H9 (cell line): ENCODE measurements at regions not wholly inside any gene's neighbourhood (a gene's known extent, or its start where the extent isn't known, plus 50 kb on each side); places are given as distances from the start of the nearest gene placed in this dataset.

Experiments used
- DNase-seq: peaks from one replicate; pipeline ENCODE4 v3.0.0-alpha.2; 2017
- H2AFZ ChIP-seq: one replicate; pipeline ENCODE4 v1.6.1; 2013; ENCODE audit warnings: mild to moderate bottlenecking, low read length, control low read depth, moderate library complexity
- H2AK5ac ChIP-seq: 2 replicates; pipeline ENCODE4 v1.6.1; 2013; ENCODE audit warnings: low read length, control low read depth, mixed read lengths; ENCODE audit not compliant: insufficient read length
- H2BK120ac ChIP-seq: one replicate; pipeline ENCODE4 v1.6.1; 2013; ENCODE audit warnings: low read depth, mild to moderate bottlenecking, low read length, control low read depth, inconsistent platforms; ENCODE audit not compliant: poor library complexity, severe bottlenecking
- H2BK12ac ChIP-seq: 2 replicates; pipeline ENCODE4 v1.6.1; 2013; ENCODE audit warnings: low read length, control low read depth, mixed read lengths, low read depth; ENCODE audit not compliant: insufficient read length
- H2BK15ac ChIP-seq: 2 replicates; pipeline ENCODE4 v1.6.1; 2013; ENCODE audit warnings: low read depth, low read length, control low read depth
- H2BK20ac ChIP-seq: one replicate; pipeline ENCODE4 v1.6.1; 2013; ENCODE audit warnings: low read depth, mild to moderate bottlenecking, low read length, control low read depth, inconsistent platforms; ENCODE audit not compliant: poor library complexity, severe bottlenecking
- H2BK5ac ChIP-seq: 2 replicates; pipeline ENCODE4 v1.6.1; 2013; ENCODE audit warnings: low read length, control low read depth, mixed read lengths; ENCODE audit not compliant: insufficient read length
- H3K14ac ChIP-seq: 2 replicates; pipeline ENCODE4 v1.6.1; 2013; ENCODE audit warnings: low read length, control low read depth; ENCODE audit not compliant: insufficient read depth
- H3K18ac ChIP-seq: 2 replicates; pipeline ENCODE4 v1.6.1; 2013; ENCODE audit warnings: low read depth, mild to moderate bottlenecking, mixed read lengths, low read length, control low read depth; ENCODE audit not compliant: insufficient read length
- H3K23ac ChIP-seq: 2 replicates; pipeline ENCODE4 v1.6.1; 2013; ENCODE audit warnings: low read length, control low read depth, mixed read lengths, low read depth; ENCODE audit not compliant: insufficient read length
- H3K23me2 ChIP-seq: 2 replicates; pipeline ENCODE4 v1.6.1; 2013; ENCODE audit warnings: low read depth, mild to moderate bottlenecking, mixed read lengths, low read length, control low read depth; ENCODE audit not compliant: insufficient read length, poor library complexity, severe bottlenecking
- H3K27ac ChIP-seq: 2 replicates; pipeline ENCODE4 v1.5.1; 2013; ENCODE audit warnings: low read length, control low read depth, mixed read lengths, low read depth; ENCODE audit not compliant: insufficient read length
- H3K27me3 ChIP-seq: 2 replicates; pipeline ENCODE4 v1.6.1; 2013; ENCODE audit warnings: low read length, control low read depth, inconsistent platforms; ENCODE audit not compliant: insufficient read depth
- H3K4ac ChIP-seq: 2 replicates; pipeline ENCODE4 v1.6.1; 2013; ENCODE audit warnings: low read depth, mild to moderate bottlenecking, control low read depth, inconsistent platforms, low read length, moderate library complexity
- H3K4me1 ChIP-seq: 2 replicates; pipeline ENCODE4 v1.6.1; 2013; ENCODE audit warnings: low read length, control low read depth, inconsistent platforms; ENCODE audit not compliant: insufficient read depth
- H3K4me2 ChIP-seq: 2 replicates; pipeline ENCODE4 v1.6.1; 2013; ENCODE audit warnings: low read length, control low read depth, mixed read lengths; ENCODE audit not compliant: insufficient read length, insufficient read depth
- H3K56ac ChIP-seq: 2 replicates; pipeline ENCODE4 v1.6.1; 2013; ENCODE audit warnings: low read depth, mild to moderate bottlenecking, mixed read lengths, low read length, control low read depth; ENCODE audit not compliant: insufficient read length
- H3K79me1 ChIP-seq: 2 replicates; pipeline ENCODE4 v1.6.1; 2013; ENCODE audit warnings: low read depth, mild to moderate bottlenecking, moderate library complexity, low read length, control low read depth, inconsistent platforms; ENCODE audit not compliant: insufficient read depth, poor library complexity, severe bottlenecking
- H3K79me2 ChIP-seq: 2 replicates; pipeline ENCODE4 v1.6.1; 2013; ENCODE audit warnings: low read length, control low read depth, inconsistent platforms; ENCODE audit not compliant: insufficient read depth
- H3K9ac ChIP-seq: 2 replicates; pipeline ENCODE4 v1.6.1; 2013; ENCODE audit warnings: low read length, control low read depth, mixed read lengths; ENCODE audit not compliant: insufficient read length; ENCODE audit errors: extremely low read depth
- H3K9me3 ChIP-seq: one replicate; pipeline ENCODE4 v1.6.1; 2013; ENCODE audit warnings: low read depth, low read length, inconsistent platforms; ENCODE audit not compliant: control insufficient read depth
- H3T11ph ChIP-seq: one replicate; pipeline ENCODE4 v1.6.1; 2013; ENCODE audit warnings: mild to moderate bottlenecking, low read length, control low read depth, inconsistent platforms
- H4K20me1 ChIP-seq: one replicate; pipeline ENCODE4 v1.6.1; 2013; ENCODE audit not compliant: control insufficient read depth, insufficient read length, insufficient read depth
- H4K5ac ChIP-seq: 2 replicates; pipeline ENCODE4 v1.6.1; 2013; ENCODE audit warnings: low read depth, mild to moderate bottlenecking, mixed read lengths, low read length, control low read depth; ENCODE audit not compliant: insufficient read length
- H4K8ac ChIP-seq: replicated peaks from 2 replicates; pipeline ENCODE4 v1.6.1; 2013; ENCODE audit warnings: low read length, control low read depth, mixed read lengths, low read depth; ENCODE audit not compliant: insufficient read length
- H4K91ac ChIP-seq: 2 replicates; pipeline ENCODE4 v1.6.1; 2013; ENCODE audit warnings: low read depth, mild to moderate bottlenecking, moderate library complexity, mixed read lengths, low read length, control low read depth; ENCODE audit not compliant: insufficient read length
- H3K27ac Mint-ChIP-seq, 3 experiments: 2 replicates in 2 of 3; 3 replicates in 1 of 3; pipeline ENCODE4 v1.8.0; 2020 to 2021; ENCODE audit warnings: mixed read lengths in 3 of 3, mild to moderate bottlenecking in 1 of 3, moderate library complexity in 1 of 3
- H3K27me3 Mint-ChIP-seq: 2 replicates; pipeline ENCODE4 v1.8.0; 2021; ENCODE audit warnings: low read depth, mild to moderate bottlenecking, moderate library complexity, mixed read lengths
- H3K36me3 Mint-ChIP-seq, 3 experiments: 2 replicates in 2 of 3; 3 replicates in 1 of 3; pipeline ENCODE4 v1.8.0; 2020 to 2021; ENCODE audit warnings: low read depth in 3 of 3, mixed read lengths in 3 of 3; ENCODE audit not compliant: insufficient read depth in 1 of 3
- H3K4me1 Mint-ChIP-seq, 2 experiments: 2 replicates each; pipeline ENCODE4 v1.8.0; 2020; ENCODE audit warnings: mixed read lengths in 2 of 2
- H3K4me3 Mint-ChIP-seq, 2 experiments: 2 replicates in 1 of 2; 3 replicates in 1 of 2; pipeline ENCODE4 v1.8.0; 2020 to 2021; ENCODE audit warnings: mild to moderate bottlenecking in 2 of 2, mixed read lengths in 2 of 2, moderate library complexity in 1 of 2
- H3K9me3 Mint-ChIP-seq, 2 experiments: 2 replicates in 1 of 2; 3 replicates in 1 of 2; pipeline ENCODE4 v1.8.0; 2020; ENCODE audit warnings: mild to moderate bottlenecking in 2 of 2, mixed read lengths in 2 of 2, moderate library complexity in 1 of 2
- CTCF ChIP-seq: fragments of 200-600 bp; sonication (generic); conservative IDR thresholded peaks from 3 replicates; pipeline ENCODE4 v1.8.0; 2021; ENCODE audit warnings: antibody characterized with exemption, mild to moderate bottlenecking
- WGBS: extraction: QIAGEN DNeasy Blood & Tissue Kit; methylation state at CpG from one replicate; pipeline ENCODE4 v1.1.7; 2013; ENCODE audit warnings: missing lambda C conversion rate, low lambda C conversion rate, mixed read lengths; ENCODE audit not compliant: insufficient read length; ENCODE audit errors: extremely low coverage; 5-methylcytosine and 5-hydroxymethylcytosine counted together

GRCh38 chr2:43049836-43050801, 176.3 kb downstream of the ZFP36L2 start:
- WGBS: no CpG with 5 or more reads among the region's 18 CpGs
- TF ChIP-seq CTCF: no peak
- Mint-ChIP-seq H3K27ac (peak overlapping the region in 1 of 3 experiments; percentile 50; a peak in 2 of 7 replicates), H3K36me3 (no peaks in the 10 kb centered on the region), H3K4me1 (peaks cover 12 to 23% of the 10 kb centered on the region in 2 experiments), H3K9me3 (no peaks in the 10 kb centered on the region), H3K27me3 (peaks cover 3% of the 10 kb centered on the region; the same call in 1 of the 2 replicates), H3K4me3 (no peak overlapping the region)
- no peaks in the 10 kb centered on the region for H3K27me3 ChIP-seq
- H4K20me1 ChIP-seq: no peaks in the 10 kb centered on the region
- no peak overlapping the region for H2BK20ac ChIP-seq
- H3K79me2 ChIP-seq: no peaks in the 10 kb centered on the region
- H3T11ph ChIP-seq: no peak overlapping the region
- H3K27ac ChIP-seq: no peak overlapping the region
- no peak overlapping the region for H3K9ac ChIP-seq
- DNase-seq: no peak
- H3K23ac ChIP-seq: no peak overlapping the region
- no peak overlapping the region for H2AFZ ChIP-seq
- peak overlapping the region; percentile 60; the same call in 1 of the 2 replicates for H3K14ac ChIP-seq
- no peak overlapping the region for H3K4me2 ChIP-seq
- no peak overlapping the region for H3K18ac ChIP-seq
- H3K23me2 ChIP-seq: no peaks in the 10 kb centered on the region
- H2BK120ac ChIP-seq: no peak overlapping the region
- no peaks in the 10 kb centered on the region for H3K9me3 ChIP-seq
- peaks cover 4% of the 10 kb centered on the region; the same call in 1 of the 2 replicates for H3K4me1 ChIP-seq
- no peak overlapping the region for H2BK12ac ChIP-seq
- H4K91ac ChIP-seq: no peak overlapping the region
- no peak overlapping the region for H2BK15ac ChIP-seq
- no peak overlapping the region for H4K8ac ChIP-seq
- H2BK5ac ChIP-seq: no peak overlapping the region
- no peak overlapping the region for H3K4ac ChIP-seq
- no peak overlapping the region for H4K5ac ChIP-seq
- H3K79me1 ChIP-seq: no peaks in the 10 kb centered on the region
- H2AK5ac ChIP-seq: no peak overlapping the region
- H3K56ac ChIP-seq: no peak overlapping the region
